Endothelial cell of umbilical vein (primary cell): ENCODE measurements at regions not wholly inside any gene's neighbourhood (a gene's known extent, or its start where the extent isn't known, plus 50 kb on each side); places are given as distances from the start of the nearest gene placed in this dataset.

Experiments used
- CTCF ChIP-seq, 2 donors: IDR thresholded peaks; 1 replicate in 1 of 2; 2 replicates in 1 of 2; pipeline ENCODE4 v1.5.1; 2011; ENCODE audit warnings: low read length in 2 of 2, mild to moderate bottlenecking in 2 of 2, moderate library complexity in 2 of 2, control low read depth in 1 of 2, inconsistent platforms in 1 of 2, low read depth in 1 of 2; ENCODE audit not compliant: insufficient read depth in 1 of 2; ENCODE audit errors: extremely low read depth in 1 of 2
- MYC ChIP-seq: IDR thresholded peaks from one replicate; pipeline ENCODE4 v1.6.1; 2011; ENCODE audit warnings: mild to moderate bottlenecking, low read depth, low read length
- POLR2A ChIP-seq: IDR thresholded peaks from 2 replicates; pipeline ENCODE4 v1.6.1; 2012; ENCODE audit warnings: low read depth, mild to moderate bottlenecking, control low read depth, low read length
- POLR2AphosphoS5 ChIP-seq: IDR thresholded peaks from 2 replicates; pipeline ENCODE4 v1.6.1; 2012; ENCODE audit warnings: low read depth, mild to moderate bottlenecking, control low read depth, low read length, moderate library complexity; ENCODE audit not compliant: insufficient read depth
- TF ChIP-seq, protein P1 (sequence below): IDR thresholded peaks from 2 replicates; pipeline ENCODE4 v1.6.1; 2011; ENCODE audit not compliant: insufficient read depth, insufficient read length

GRCh38 chr6:98484696-98485095 is 349.7 kb upstream of the POU3F2 start:
- TF ChIP-seq, protein P1, sequence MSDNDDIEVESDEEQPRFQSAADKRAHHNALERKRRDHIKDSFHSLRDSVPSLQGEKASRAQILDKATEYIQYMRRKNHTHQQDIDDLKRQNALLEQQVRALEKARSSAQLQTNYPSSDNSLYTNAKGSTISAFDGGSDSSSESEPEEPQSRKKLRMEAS: no peak
- TF ChIP-seq CTCF (IDR thresholded peaks at IDR 0.05; ENCODE audit: extremely low read depth in 1 of 2, insufficient read depth in 1 of 2, low read depth in 1 of 2, low read length in 2 of 2) (no peak), POLR2AphosphoS5 (no peak), POLR2A (no peak), MYC (no peak)
